UCSD-AML1 (cell line): ENCODE measurements at regions not wholly inside any gene's neighbourhood (a gene's known extent, or its start where the extent isn't known, plus 50 kb on each side); places are given as distances from the start of the nearest gene placed in this dataset.
"Not testable (repeated sequence)": the region's sequence is repeated elsewhere in the genome, so short reads cannot be mapped to it uniquely, and the experiment has no call there.

ENCODE experiments used
- DNase-seq: peaks from one replicate; lab custom pipeline; 2025; ENCODE audit not compliant: unreplicated experiment; lab: John Stamatoyannopoulos, UW

- no peak for DNase-seq
These were observed 157.8 kb upstream of the SALL4 start for GRCh38 chr20:51960047-51960675.

GRCh38 chr20:51959066-51959542 is 156.8 kb upstream of the SALL4 start:
- DNase-seq = no peak

- DNase-seq = no peak
These were observed 156.1 kb upstream of the SALL4 start for GRCh38 chr20:51958099-51959065.

- DNase-seq = no peak
These were observed 153.4 kb upstream of the SALL4 start for GRCh38 chr20:51955756-51956155.

GRCh38 chr20:51953731-51954340 is 151.5 kb upstream of the SALL4 start:
- no peak for DNase-seq

- DNase-seq = no peak
These were observed 148.6 kb upstream of the SALL4 start for GRCh38 chr20:51950926-51951325.

GRCh38 chr20:51946586-51946985 is 144.3 kb upstream of the SALL4 start:
- DNase-seq = no peak

- no peak for DNase-seq
These were observed 143.6 kb upstream of the SALL4 start for GRCh38 chr20:51945881-51946280.

- DNase-seq = no peak
These were observed 142.9 kb upstream of the SALL4 start for GRCh38 chr20:51945177-51945576.

- DNase-seq = no peak
These were observed 141.4 kb upstream of the SALL4 start for GRCh38 chr20:51943761-51944160.

GRCh38 chr20:51943326-51943725 is 141.0 kb upstream of the SALL4 start:
- not testable (repeated sequence) for DNase-seq

- DNase-seq = no peak
These were observed 139.2 kb upstream of the SALL4 start for GRCh38 chr20:51941503-51941902.

- DNase-seq = no peak
These were observed 136.9 kb upstream of the SALL4 start for GRCh38 chr20:51939259-51939585.

GRCh38 chr20:51938559-51939258 is 136.4 kb upstream of the SALL4 start:
- no peak for DNase-seq

- no peak for DNase-seq
These were observed 135.5 kb upstream of the SALL4 start for GRCh38 chr20:51937779-51938178.

- no peak for DNase-seq
These were observed 134.1 kb upstream of the SALL4 start for GRCh38 chr20:51936377-51936776.

- DNase-seq = no peak
These were observed 132.7 kb upstream of the SALL4 start for GRCh38 chr20:51935003-51935358.

- no peak for DNase-seq
These were observed 132.1 kb upstream of the SALL4 start for GRCh38 chr20:51934301-51935002.

- no peak for DNase-seq
These were observed 129.1 kb upstream of the SALL4 start for GRCh38 chr20:51931371-51931781.

- no peak for DNase-seq
These were observed 128.5 kb upstream of the SALL4 start for GRCh38 chr20:51930775-51931174.

- no peak for DNase-seq
These were observed 126.6 kb upstream of the SALL4 start for GRCh38 chr20:51928931-51929330.
